ENCODE measurements at regions not wholly inside any gene's neighbourhood (a gene's known extent, or its start where the extent isn't known, plus 50 kb on each side); places are given as distances from the start of the nearest gene placed in this dataset.
"Not testable (repeated sequence)": the region's sequence is repeated elsewhere in the genome, so short reads cannot be mapped to it uniquely, and the experiment has no call there.

GRCh38 chr12:9440428-9440827 is 167.3 kb downstream of the KLRB1 start:
- WGBS, 2 experiments (ENCODE audit: extremely low coverage in 2 of 2, insufficient read length in 1 of 2) = no CpG with 5 or more reads among the region's 5 CpGs
- H4K91ac ChIP-seq (ENCODE audit: insufficient read depth, low read depth, low read length); in situ Hi-C loops (cut with MboI; ENCODE audit: low sequenced_read_pairs); H3K4ac ChIP-seq (ENCODE audit: low read depth, low read length); H3K27me3 ChIP-seq (ENCODE audit: control insufficient read depth, insufficient read depth, low read length); CTCF ChIA-PET; H2AK5ac ChIP-seq (ENCODE audit: low read depth, low read length); H3K36me3 ChIP-seq (ENCODE audit: control insufficient read depth, insufficient read depth, low read length); H2AFZ ChIP-seq (replicated peaks; ENCODE audit: low read length, poor library complexity); dilution Hi-C loops (cut with HindIII; ENCODE audit: low sequenced_read_pairs, unreplicated experiment); DNase-seq; H3K9me1 ChIP-seq (ENCODE audit: insufficient read depth, low read length); H3K23ac ChIP-seq (ENCODE audit: low read depth, low read length); H4K5ac ChIP-seq (ENCODE audit: low read depth, low read length); BruUV-seq (replicated peaks); H4K8ac ChIP-seq (ENCODE audit: low read depth in 2 of 2, low read length in 2 of 2); ATAC-seq (ENCODE audit: low read depth); H3K4me1 ChIP-seq (ENCODE audit: control insufficient read depth, insufficient read depth, low read length); H2BK120ac ChIP-seq (ENCODE audit: low read depth, low read length); H3K14ac ChIP-seq (replicated peaks; ENCODE audit: low read depth, low read length); H3K9me3 ChIP-seq (ENCODE audit: control insufficient read depth, insufficient read depth, low read length); H4K20me1 ChIP-seq (ENCODE audit: insufficient read depth, low read length); H3K27ac ChIP-seq (ENCODE audit: insufficient read depth, low read length); H2AK9ac ChIP-seq (replicated peaks; ENCODE audit: low read depth, low read length, poor library complexity); H3K4me2 ChIP-seq (ENCODE audit: low read depth, low read length); H3K18ac ChIP-seq (ENCODE audit: low read depth, low read length); POLR2A ChIA-PET (ENCODE audit: unreplicated experiment); H2BK15ac ChIP-seq (ENCODE audit: low read depth, low read length); H2BK5ac ChIP-seq (ENCODE audit: low read depth, low read length, poor library complexity, severe bottlenecking); H3K79me1 ChIP-seq (ENCODE audit: low read depth in 1 of 2, low read length in 2 of 2); H3K9ac ChIP-seq (ENCODE audit: low read depth, low read length); H3K4me3 ChIP-seq (ENCODE audit: insufficient read depth, low read depth, low read length); intact Hi-C loops (cut with micrococcal nuclease); H2BK20ac ChIP-seq (ENCODE audit: low read depth, low read length); H3K56ac ChIP-seq (ENCODE audit: extremely low read depth, insufficient read depth, low read length): not testable (repeated sequence)

DNA sequence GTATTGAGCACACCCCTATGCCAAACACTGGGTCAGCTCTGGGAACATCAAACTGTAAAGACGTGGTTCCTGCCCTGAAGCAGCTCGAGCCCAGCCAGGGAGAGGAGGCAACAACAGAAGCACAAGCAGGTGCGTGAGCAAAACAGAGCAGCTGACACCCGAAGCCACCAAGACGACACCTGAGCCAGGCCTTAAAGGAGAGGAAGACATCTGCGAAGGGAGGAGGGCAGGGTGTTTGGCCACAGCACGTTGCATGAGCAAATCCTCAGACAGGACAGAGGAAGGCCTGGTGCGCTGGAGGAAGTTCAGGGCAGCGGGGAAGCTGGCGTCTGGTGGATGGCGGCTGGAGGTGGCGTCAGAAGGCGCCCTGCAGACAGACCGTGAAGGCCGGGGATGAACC is 172.0 kb downstream of the KLRB1 start:
- H3K9me3 ChIP-seq (ENCODE audit: control insufficient read depth, insufficient read depth, low read length); H3K36me3 ChIP-seq (ENCODE audit: control insufficient read depth, insufficient read depth, low read length); H3K4me1 ChIP-seq (ENCODE audit: control insufficient read depth, insufficient read depth, low read length); H2AK9ac ChIP-seq (replicated peaks; ENCODE audit: low read depth, low read length, poor library complexity); DNase-seq; H2BK20ac ChIP-seq (ENCODE audit: low read depth, low read length); H3K27ac ChIP-seq (ENCODE audit: insufficient read depth, low read length); in situ Hi-C loops (cut with MboI; ENCODE audit: low sequenced_read_pairs); H3K4me3 ChIP-seq (ENCODE audit: insufficient read depth, low read depth, low read length); H3K27me3 ChIP-seq (ENCODE audit: control insufficient read depth, insufficient read depth, low read length); H2BK120ac ChIP-seq (ENCODE audit: low read depth, low read length); H4K5ac ChIP-seq (ENCODE audit: low read depth, low read length); H3K4ac ChIP-seq (ENCODE audit: low read depth, low read length); H3K23ac ChIP-seq (ENCODE audit: low read depth, low read length); BruUV-seq (replicated peaks); POLR2A ChIA-PET (ENCODE audit: unreplicated experiment); H3K56ac ChIP-seq (ENCODE audit: extremely low read depth, insufficient read depth, low read length); H4K20me1 ChIP-seq (ENCODE audit: insufficient read depth, low read length); intact Hi-C loops (cut with micrococcal nuclease); H4K91ac ChIP-seq (ENCODE audit: insufficient read depth, low read depth, low read length); H3K4me2 ChIP-seq (ENCODE audit: low read depth, low read length); H3K9me1 ChIP-seq (ENCODE audit: insufficient read depth, low read length); H4K8ac ChIP-seq (ENCODE audit: low read depth in 2 of 2, low read length in 2 of 2); H3K9ac ChIP-seq (ENCODE audit: low read depth, low read length); dilution Hi-C loops (cut with HindIII; ENCODE audit: low sequenced_read_pairs, unreplicated experiment); H3K14ac ChIP-seq (replicated peaks; ENCODE audit: low read depth, low read length); H2AK5ac ChIP-seq (ENCODE audit: low read depth, low read length); CTCF ChIA-PET; H2BK15ac ChIP-seq (ENCODE audit: low read depth, low read length); H3K79me1 ChIP-seq (ENCODE audit: low read depth in 1 of 2, low read length in 2 of 2); H2BK5ac ChIP-seq (ENCODE audit: low read depth, low read length, poor library complexity, severe bottlenecking); H3K18ac ChIP-seq (ENCODE audit: low read depth, low read length); H2AFZ ChIP-seq (replicated peaks; ENCODE audit: low read length, poor library complexity); ATAC-seq (ENCODE audit: low read depth): not testable (repeated sequence)
- no CpG with 5 or more reads among the region's 15 CpGs for WGBS, 2 experiments (ENCODE audit: extremely low coverage in 2 of 2, insufficient read length in 1 of 2)
